ENCODE measurements at regions not wholly inside any gene's neighbourhood (a gene's known extent, or its start where the extent isn't known, plus 50 kb on each side); places are given as distances from the start of the nearest gene placed in this dataset.

DNA sequence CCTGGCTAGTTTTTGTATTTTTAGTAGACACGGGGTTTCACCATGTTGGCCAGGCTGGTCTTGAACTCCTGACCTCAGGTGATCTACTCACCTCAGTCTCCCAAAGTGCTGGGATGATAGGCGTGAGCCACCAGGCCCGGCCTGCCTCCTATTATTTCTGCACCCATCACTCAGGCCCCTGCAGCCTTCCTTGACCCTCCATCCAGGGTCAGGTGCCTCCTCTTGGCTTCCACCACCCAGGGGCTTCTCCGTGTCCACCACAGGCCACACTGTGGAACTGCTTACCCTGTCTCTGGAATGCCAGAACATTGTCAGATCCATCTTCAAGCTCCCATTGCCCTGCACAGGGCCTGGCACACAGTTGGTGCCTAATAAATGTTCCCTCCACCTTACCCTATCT lies 75.4 kb upstream of the RTL6 start:
- TF ChIP-seq, protein P1, sequence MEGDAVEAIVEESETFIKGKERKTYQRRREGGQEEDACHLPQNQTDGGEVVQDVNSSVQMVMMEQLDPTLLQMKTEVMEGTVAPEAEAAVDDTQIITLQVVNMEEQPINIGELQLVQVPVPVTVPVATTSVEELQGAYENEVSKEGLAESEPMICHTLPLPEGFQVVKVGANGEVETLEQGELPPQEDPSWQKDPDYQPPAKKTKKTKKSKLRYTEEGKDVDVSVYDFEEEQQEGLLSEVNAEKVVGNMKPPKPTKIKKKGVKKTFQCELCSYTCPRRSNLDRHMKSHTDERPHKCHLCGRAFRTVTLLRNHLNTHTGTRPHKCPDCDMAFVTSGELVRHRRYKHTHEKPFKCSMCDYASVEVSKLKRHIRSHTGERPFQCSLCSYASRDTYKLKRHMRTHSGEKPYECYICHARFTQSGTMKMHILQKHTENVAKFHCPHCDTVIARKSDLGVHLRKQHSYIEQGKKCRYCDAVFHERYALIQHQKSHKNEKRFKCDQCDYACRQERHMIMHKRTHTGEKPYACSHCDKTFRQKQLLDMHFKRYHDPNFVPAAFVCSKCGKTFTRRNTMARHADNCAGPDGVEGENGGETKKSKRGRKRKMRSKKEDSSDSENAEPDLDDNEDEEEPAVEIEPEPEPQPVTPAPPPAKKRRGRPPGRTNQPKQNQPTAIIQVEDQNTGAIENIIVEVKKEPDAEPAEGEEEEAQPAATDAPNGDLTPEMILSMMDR (IDR thresholded peaks at IDR 0.05; ENCODE audit: insufficient read depth, low read length, poor library complexity, severe bottlenecking) = no peak
- no peak for TF ChIP-seq EZH2phosphoT487 (conservative IDR thresholded peaks at IDR 0.05; ENCODE audit: low read length)
